WI38 (cell line): ENCODE measurements at regions not wholly inside any gene's neighbourhood (a gene's known extent, or its start where the extent isn't known, plus 50 kb on each side); places are given as distances from the start of the nearest gene placed in this dataset.
"Not testable (repeated sequence)": the region's sequence is repeated elsewhere in the genome, so short reads cannot be mapped to it uniquely, and the experiment has no call there.

ENCODE experiments used
- H3K4me3 ChIP-seq: 2 replicates; pipeline ENCODE4 v1.5.1; 2011; ENCODE audit warnings: low read depth, mild to moderate bottlenecking, control low read depth, low read length
- CTCF ChIP-seq: IDR thresholded peaks from 2 replicates; pipeline ENCODE4 v1.5.1; 2012; ENCODE audit warnings: low read depth, mild to moderate bottlenecking, control low read depth, low read length

- no peak overlapping the region for H3K4me3 ChIP-seq
These were observed 382.9 kb downstream of the MAT2B start for GRCh38 chr5:163888366-163888765.

DNA sequence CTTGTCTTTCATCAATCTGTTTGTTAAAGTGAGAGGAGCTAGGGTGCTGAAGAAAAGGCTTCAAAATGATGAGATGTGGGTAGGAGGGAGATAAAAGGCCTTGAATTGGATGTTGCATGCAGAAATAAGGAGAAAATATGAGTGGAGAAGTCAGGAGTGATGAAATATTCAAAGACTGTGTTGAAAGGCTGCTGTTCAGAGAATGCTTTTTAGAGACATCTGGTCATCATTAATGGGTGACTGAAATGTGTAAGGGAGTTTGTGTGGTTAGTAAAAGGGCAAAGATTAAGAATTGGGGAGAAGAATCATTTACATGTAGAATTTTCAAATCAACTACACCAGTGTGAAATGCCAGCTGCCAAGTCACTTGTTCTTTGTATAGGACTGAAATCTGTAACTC lies 383.9 kb downstream of the MAT2B start:
- no peak for TF ChIP-seq CTCF
- no peak overlapping the region for H3K4me3 ChIP-seq

More at GRCh38 chr5:163888366-163888765, 382.9 kb downstream of the MAT2B start:
- no peak for TF ChIP-seq CTCF

DNA sequence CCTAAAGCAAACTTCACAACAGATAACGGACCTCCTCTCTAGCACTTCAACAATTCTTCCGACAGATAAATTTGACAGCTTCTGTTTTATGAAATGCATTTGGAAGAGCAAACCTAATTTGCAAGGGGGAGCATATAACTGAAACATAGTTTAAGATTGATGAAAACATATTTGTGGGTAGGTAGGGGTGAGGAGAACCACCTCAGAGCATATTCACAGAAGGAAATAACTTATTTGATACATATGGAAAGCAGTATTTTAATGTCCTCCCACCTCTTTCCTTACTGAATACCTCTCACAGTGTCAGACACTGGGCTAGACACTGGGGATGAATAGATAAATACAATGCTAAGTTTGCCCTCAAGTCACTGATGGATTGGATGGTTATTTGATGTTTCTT lies 384.8 kb downstream of the MAT2B start:
- no peak for TF ChIP-seq CTCF
- no peak overlapping the region for H3K4me3 ChIP-seq

DNA sequence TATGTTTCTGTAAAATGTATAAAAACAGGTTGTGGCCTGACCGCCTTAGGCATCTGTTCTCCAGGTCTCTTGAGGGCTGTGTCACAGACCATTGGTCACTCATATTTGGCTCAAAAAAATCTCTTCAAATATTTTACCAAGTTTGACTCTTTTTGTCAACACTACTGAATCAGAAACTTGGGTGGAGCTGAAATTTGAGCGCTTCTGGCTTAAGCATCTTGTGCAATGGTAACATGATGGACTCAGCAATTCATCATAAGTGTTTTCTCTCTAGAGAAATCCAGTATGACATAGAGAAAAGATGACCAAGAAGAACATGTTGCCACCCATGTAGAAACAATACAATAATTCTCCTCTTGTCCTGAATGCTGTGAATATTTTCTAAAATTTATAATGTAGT lies 387.9 kb downstream of the MAT2B start:
- TF ChIP-seq CTCF: no peak
- no peak overlapping the region for H3K4me3 ChIP-seq

DNA sequence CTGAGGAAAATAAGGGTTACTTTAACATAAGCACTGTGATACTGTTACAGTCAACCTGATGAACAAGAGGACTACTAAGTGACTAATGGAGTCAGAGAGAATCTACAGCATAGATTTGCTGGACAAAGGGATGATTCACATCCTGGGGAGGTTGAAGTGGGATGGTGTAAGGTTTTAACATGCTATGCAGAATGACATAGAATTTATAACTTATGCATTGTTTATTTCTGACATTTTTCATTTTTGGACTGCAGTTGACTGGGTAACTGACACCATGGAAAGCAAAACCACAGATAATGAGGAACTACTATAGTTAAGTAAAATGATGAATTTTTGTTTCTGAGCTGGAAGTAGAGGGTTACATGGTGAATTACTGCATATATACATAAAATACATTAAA lies 389.2 kb downstream of the MAT2B start:
- TF ChIP-seq CTCF: no peak
- no peak overlapping the region for H3K4me3 ChIP-seq

DNA sequence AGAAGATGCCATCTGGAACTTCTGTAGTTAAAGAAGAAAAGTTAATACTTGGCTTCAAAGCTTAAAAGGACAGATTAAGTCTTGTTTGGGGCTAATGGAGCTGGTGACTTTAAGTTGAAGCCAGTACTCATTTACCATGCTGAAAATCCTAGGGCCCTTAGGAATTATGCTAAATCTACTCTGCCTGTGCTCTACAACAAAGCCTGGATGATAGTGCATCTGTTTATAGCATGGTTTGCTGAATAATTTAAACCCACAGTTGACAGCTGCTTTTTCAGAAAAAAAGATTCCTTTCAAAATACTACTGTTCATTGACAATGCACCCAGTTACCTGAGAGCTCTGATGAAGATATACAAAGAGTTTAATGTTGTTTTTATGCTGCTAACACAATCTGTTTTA lies 393.5 kb downstream of the MAT2B start:
- TF ChIP-seq CTCF: no peak
- no peak overlapping the region for H3K4me3 ChIP-seq

DNA sequence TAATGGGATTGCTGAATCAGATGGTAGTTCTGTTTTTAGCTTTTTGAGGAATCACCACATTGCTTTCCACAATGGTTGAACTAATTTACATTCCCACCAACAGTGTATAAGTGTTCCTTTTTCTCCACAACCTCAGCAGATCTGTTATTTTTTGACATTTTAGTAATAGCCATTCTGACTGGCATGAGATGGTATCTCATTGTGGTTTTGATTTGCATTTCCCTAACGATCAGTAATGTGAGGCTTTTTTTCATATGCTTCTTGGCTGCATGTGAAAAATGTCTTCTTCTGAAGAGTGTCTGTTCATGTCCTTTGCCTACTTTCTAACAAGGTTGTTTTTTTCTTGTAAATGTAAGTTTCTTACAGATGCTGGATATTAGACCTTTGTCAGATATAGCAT lies 402.4 kb downstream of the MAT2B start:
- H3K4me3 ChIP-seq: not testable (repeated sequence)

DNA sequence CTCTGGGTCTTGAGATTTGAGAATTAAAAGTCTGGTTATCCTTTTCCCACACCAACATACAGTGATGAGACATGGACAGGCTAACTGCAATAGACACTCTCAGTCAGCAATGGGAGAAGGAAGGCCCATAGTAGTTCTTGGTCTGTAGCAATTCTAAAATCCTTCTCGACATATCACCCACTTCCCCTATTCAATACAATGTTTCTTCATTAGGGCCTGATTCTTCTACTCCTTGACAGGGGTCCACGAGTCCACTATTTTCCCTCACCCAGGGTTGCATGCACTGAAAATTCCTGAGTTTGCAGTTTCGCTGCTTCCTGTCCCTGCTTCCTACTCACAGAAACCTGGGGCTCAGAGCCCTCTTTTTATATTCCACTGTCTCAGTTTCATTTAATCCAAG lies 402.8 kb downstream of the MAT2B start:
- no peak for TF ChIP-seq CTCF
- H3K4me3 ChIP-seq: no peak overlapping the region
